Prostate gland (tissue), 2 donors: ENCODE measurements at regions not wholly inside any gene's neighbourhood (a gene's known extent, or its start where the extent isn't known, plus 50 kb on each side); places are given as distances from the start of the nearest gene placed in this dataset.

Source experiments
- POLR2A ChIP-seq: fragments of 450-650 bp; IDR thresholded peaks from one replicate; pipeline ENCODE4 v1.6.1; 2016; ENCODE audit warnings: antibody characterized with exemption, mild to moderate bottlenecking
- POLR2AphosphoS5 ChIP-seq: sonication (generic); formaldehyde crosslinking; IDR thresholded peaks from one replicate; pipeline ENCODE4 v1.6.1; 2017; ENCODE audit warnings: antibody characterized with exemption
- TF ChIP-seq, protein P1 (sequence below), 4 experiments: fragments of 200-600 bp in 2 of 4; fragments of 450-650 bp in 2 of 4; sonication (generic) in 2 of 4; IDR thresholded peaks; 1 replicate in 3 of 4; 2 replicates in 1 of 4; pipeline ENCODE4 v1.5.1; 2016 to 2019; ENCODE audit warnings: antibody characterized with exemption in 4 of 4, mild to moderate bottlenecking in 2 of 4, moderate library complexity in 2 of 4

DNA sequence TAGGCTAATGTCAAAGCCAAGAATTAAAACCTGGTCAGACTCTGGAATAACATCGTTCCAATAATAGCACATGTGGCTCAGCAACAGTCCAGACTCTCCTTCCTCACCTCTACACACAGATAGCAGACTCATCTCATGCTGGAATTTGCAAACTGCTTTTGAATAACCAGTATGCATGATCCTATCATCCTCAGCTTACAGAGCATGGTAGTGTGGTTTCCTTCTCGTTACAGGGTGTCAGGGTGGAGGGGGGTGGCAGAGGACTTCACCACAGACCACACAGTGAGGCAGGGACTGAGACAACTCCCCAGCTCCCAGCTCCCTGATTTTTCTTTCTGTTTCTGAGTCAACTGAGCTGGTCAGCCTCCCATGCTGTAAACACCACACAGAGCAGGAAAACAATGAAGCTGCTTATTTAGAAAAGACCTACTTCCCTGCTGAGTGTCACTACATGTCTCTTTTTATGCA is 101.6 kb downstream of the RPL22L1 start:
- TF ChIP-seq POLR2A: no peak
- TF ChIP-seq, protein P1, sequence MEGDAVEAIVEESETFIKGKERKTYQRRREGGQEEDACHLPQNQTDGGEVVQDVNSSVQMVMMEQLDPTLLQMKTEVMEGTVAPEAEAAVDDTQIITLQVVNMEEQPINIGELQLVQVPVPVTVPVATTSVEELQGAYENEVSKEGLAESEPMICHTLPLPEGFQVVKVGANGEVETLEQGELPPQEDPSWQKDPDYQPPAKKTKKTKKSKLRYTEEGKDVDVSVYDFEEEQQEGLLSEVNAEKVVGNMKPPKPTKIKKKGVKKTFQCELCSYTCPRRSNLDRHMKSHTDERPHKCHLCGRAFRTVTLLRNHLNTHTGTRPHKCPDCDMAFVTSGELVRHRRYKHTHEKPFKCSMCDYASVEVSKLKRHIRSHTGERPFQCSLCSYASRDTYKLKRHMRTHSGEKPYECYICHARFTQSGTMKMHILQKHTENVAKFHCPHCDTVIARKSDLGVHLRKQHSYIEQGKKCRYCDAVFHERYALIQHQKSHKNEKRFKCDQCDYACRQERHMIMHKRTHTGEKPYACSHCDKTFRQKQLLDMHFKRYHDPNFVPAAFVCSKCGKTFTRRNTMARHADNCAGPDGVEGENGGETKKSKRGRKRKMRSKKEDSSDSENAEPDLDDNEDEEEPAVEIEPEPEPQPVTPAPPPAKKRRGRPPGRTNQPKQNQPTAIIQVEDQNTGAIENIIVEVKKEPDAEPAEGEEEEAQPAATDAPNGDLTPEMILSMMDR (IDR thresholded peaks at IDR 0.05): no peak
- TF ChIP-seq POLR2AphosphoS5: no peak
